ENCODE measurements at regions not wholly inside any gene's neighbourhood (a gene's known extent, or its start where the extent isn't known, plus 50 kb on each side); places are given as distances from the start of the nearest gene placed in this dataset.

GRCh38 chr6:130672153-130672552 lies 155.1 kb upstream of the SMLR1 start:
- Histone ChIP-seq H3K27me3 (ENCODE audit: low read length) (no peaks in the 10 kb centered on the region), H3F3A (ENCODE audit: low read length, unreplicated experiment) (no peaks in the 10 kb centered on the region), H3K4me1 (ENCODE audit: insufficient read depth, low read length) (peaks cover 11% of the 10 kb centered on the region), H4K20me1 (ENCODE audit: low read length) (no peaks in the 10 kb centered on the region), H3K79me2 (ENCODE audit: low read length) (no peaks in the 10 kb centered on the region), H3K9ac (ENCODE audit: low read length) (no peak overlapping the region), H3K4me3 (ENCODE audit: low read length) (no peak overlapping the region), H3K27ac (ENCODE audit: low read length) (no peak overlapping the region), H3K9me3 (ENCODE audit: low read length) (no peaks in the 10 kb centered on the region), H3K4me2 (ENCODE audit: low read length) (no peak overlapping the region), H3K36me3 (ENCODE audit: low read depth, low read length) (no peaks in the 10 kb centered on the region), H3K9me2 (replicated peaks; ENCODE audit: low read length) (no peaks in the 10 kb centered on the region), H2AFZ (ENCODE audit: low read length) (no peak overlapping the region)
- ChIA-PET CTCF (no interaction called here), POLR2A (ENCODE audit: unreplicated experiment) (no interaction called here)
- no peak for DNase-seq
- no peak for ATAC-seq
- intact Hi-C loops (cut with micrococcal nuclease), result no loop called here
- TF ChIP-seq EZH2 (IDR thresholded peaks at IDR 0.05; ENCODE audit: low read length, unreplicated experiment), result no peak
- BruUV-seq (replicated peaks), result no TSS peak

GRCh38 chr6:130674604-130675003 lies 152.6 kb upstream of the SMLR1 start:
- Histone ChIP-seq H3K4me3 (ENCODE audit: low read length) (no peak overlapping the region), H3K9ac (ENCODE audit: low read length) (no peak overlapping the region), H4K20me1 (ENCODE audit: low read length) (no peaks in the 10 kb centered on the region), H3K36me3 (ENCODE audit: low read depth, low read length) (no peaks in the 10 kb centered on the region), H3K4me1 (ENCODE audit: insufficient read depth, low read length) (peaks cover 11% of the 10 kb centered on the region), H3K79me2 (ENCODE audit: low read length) (no peaks in the 10 kb centered on the region), H3K4me2 (ENCODE audit: low read length) (no peak overlapping the region), H3K9me3 (ENCODE audit: low read length) (no peaks in the 10 kb centered on the region), H2AFZ (ENCODE audit: low read length) (no peak overlapping the region), H3K27me3 (ENCODE audit: low read length) (no peaks in the 10 kb centered on the region), H3K9me2 (replicated peaks; ENCODE audit: low read length) (no peaks in the 10 kb centered on the region), H3F3A (ENCODE audit: low read length, unreplicated experiment) (no peaks in the 10 kb centered on the region), H3K27ac (ENCODE audit: low read length) (no peak overlapping the region)
- ATAC-seq (no peak), DNase-seq (no peak)
- BruUV-seq (replicated peaks), result no TSS peak
- intact Hi-C loops (cut with micrococcal nuclease), result no loop called here
- TF ChIP-seq EZH2 (IDR thresholded peaks at IDR 0.05; ENCODE audit: low read length, unreplicated experiment) (no peak), EZH2phosphoT487 (IDR thresholded peaks at IDR 0.05; ENCODE audit: borderline replicate concordance, low read length) (no peak), CTCF (conservative IDR thresholded peaks at IDR 0.05; ENCODE audit: low read depth, low read length) (no peak)
- ChIA-PET CTCF (no interaction called here), POLR2A (ENCODE audit: unreplicated experiment) (no interaction called here)

- no peaks in the 10 kb centered on the region for H3K79me2 ChIP-seq (ENCODE audit: low read length)
- no peaks in the 10 kb centered on the region for H3K9me2 ChIP-seq (replicated peaks; ENCODE audit: low read length)
- peaks cover 11% of the 10 kb centered on the region for H3K4me1 ChIP-seq (ENCODE audit: insufficient read depth, low read length)
- TF ChIP-seq EZH2 (IDR thresholded peaks at IDR 0.05; ENCODE audit: low read length, unreplicated experiment) (no peak), CTCF (conservative IDR thresholded peaks at IDR 0.05; ENCODE audit: low read depth, low read length) (no peak), EZH2phosphoT487 (IDR thresholded peaks at IDR 0.05; ENCODE audit: borderline replicate concordance, low read length) (no peak)
- peak; percentile 79 for DNase-seq
- no peak overlapping the region for H3K9ac ChIP-seq (ENCODE audit: low read length)
- no peak overlapping the region for H2AFZ ChIP-seq (ENCODE audit: low read length)
- intact Hi-C loops (cut with micrococcal nuclease), result no loop called here
- ChIA-PET CTCF (no interaction called here), POLR2A (ENCODE audit: unreplicated experiment) (no interaction called here)
- H3K27ac ChIP-seq (ENCODE audit: low read length), result no peak overlapping the region
- no peaks in the 10 kb centered on the region for H3K27me3 ChIP-seq (ENCODE audit: low read length)
- no peaks in the 10 kb centered on the region for H4K20me1 ChIP-seq (ENCODE audit: low read length)
- ATAC-seq, result peak; percentile 55
- no TSS peak for BruUV-seq (replicated peaks)
- peak overlapping the region; percentile 17; the same call in 1 of the 2 replicates for H3K4me2 ChIP-seq (ENCODE audit: low read length)
- no peak overlapping the region for H3K4me3 ChIP-seq (ENCODE audit: low read length)
- no peaks in the 10 kb centered on the region for H3K9me3 ChIP-seq (ENCODE audit: low read length)
- H3F3A ChIP-seq (ENCODE audit: low read length, unreplicated experiment), result no peaks in the 10 kb centered on the region
- no peaks in the 10 kb centered on the region for H3K36me3 ChIP-seq (ENCODE audit: low read depth, low read length)
Observed at GRCh38 chr6:130675072-130675471, 152.1 kb upstream of the SMLR1 start.

All from PC-3 (cell line).